ENCODE measurements at regions not wholly inside any gene's neighbourhood (a gene's known extent, or its start where the extent isn't known, plus 50 kb on each side); places are given as distances from the start of the nearest gene placed in this dataset.

DNA sequence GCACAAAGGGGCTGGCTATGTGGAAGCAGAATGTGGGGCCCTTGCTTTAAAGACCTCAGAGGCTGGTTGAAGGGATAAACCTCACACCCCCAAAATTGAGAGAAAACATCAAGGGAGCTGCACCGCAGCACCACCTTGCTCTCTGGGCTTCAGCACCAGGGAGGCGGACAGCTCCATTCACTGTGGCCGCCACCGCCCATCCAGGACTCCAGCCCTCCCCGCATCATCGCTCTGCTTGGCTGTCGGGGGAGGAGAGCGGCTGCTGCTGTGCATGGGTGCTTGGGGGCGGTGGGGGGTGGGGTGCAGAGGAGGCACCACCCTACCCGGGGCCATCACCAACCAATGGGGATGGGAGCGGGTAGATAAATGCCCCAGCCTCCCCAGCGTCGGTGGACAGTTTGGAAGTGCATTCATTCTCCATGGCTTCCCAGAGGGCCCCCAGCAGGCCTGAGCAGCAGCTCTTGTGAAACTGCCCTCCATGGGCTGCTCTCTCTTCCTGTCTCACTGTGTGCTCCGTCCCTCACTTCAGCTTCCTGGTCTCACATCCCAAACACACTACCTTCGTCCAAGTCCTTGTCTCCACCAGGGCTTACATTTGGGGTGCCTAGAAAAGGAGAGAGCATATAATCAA is 75.7 kb upstream of the BHLHE23 start:
- Histone ChIP-seq H3K27ac (no peak overlapping the region), H3K4me1 (no peaks in the 10 kb centered on the region), H3K4me3 (no peak overlapping the region), H3K27me3 (peaks cover 37% of the 10 kb centered on the region), H3K36me3 (no peaks in the 10 kb centered on the region), H3K9me3 (replicated peaks) (no peaks in the 10 kb centered on the region)
- DNase-seq: peak; percentile 77 to 84

DNA sequence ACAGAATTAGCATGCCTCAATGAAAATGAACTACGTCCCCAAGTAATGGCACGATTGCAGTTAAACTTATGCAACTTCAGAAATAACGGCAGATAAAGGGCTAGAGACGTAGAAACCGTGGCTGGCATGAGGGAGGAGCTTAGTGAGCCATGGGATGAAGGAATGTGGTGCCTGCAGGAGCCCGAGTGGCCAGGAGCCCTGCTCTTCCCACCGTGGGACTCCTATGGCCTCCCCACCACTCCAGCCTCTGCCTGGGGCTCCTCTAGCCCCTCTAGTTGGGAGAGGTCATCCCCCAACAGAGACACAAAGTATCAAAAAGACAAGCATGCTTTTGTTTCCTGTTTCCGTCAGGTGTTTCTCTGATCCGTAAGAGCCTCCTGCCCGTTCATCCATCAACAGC is 75.1 kb upstream of the BHLHE23 start:
- Histone ChIP-seq H3K27me3 (peaks cover 31% of the 10 kb centered on the region), H3K4me1 (no peaks in the 10 kb centered on the region), H3K9me3 (replicated peaks) (0 out of 2 replicates have a peak, but pooled peaks cover 3% of the 10 kb centered on the region), H3K36me3 (no peaks in the 10 kb centered on the region), H3K27ac (no peak overlapping the region), H3K4me3 (no peak overlapping the region)
- no peak for DNase-seq

DNA sequence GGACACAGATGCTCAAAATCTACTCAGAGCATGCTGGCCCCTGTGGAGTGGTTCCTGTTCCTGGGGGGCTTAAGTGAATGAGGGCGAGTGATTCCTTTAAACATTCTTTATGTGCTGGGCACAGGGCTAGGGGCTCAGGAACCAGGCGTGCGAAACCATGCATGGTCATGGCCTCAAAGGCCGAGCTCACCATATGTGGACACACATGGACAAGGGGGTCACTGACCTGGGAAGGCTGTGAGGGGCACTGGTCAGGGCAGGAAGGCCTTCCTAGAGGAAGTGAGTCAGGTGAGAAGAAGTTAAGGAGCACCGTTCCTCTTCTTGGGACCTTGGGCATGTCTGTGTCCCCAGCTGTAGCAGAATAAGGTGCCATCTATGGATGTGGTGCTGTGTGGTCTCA is 74.6 kb upstream of the BHLHE23 start:
- Histone ChIP-seq H3K4me1 (no peaks in the 10 kb centered on the region), H3K4me3 (no peak overlapping the region), H3K27ac (no peak overlapping the region), H3K36me3 (no peaks in the 10 kb centered on the region), H3K27me3 (peaks cover 27% of the 10 kb centered on the region), H3K9me3 (replicated peaks) (0 out of 2 replicates have a peak, but pooled peaks cover 3% of the 10 kb centered on the region)
- DNase-seq: no peak

DNA sequence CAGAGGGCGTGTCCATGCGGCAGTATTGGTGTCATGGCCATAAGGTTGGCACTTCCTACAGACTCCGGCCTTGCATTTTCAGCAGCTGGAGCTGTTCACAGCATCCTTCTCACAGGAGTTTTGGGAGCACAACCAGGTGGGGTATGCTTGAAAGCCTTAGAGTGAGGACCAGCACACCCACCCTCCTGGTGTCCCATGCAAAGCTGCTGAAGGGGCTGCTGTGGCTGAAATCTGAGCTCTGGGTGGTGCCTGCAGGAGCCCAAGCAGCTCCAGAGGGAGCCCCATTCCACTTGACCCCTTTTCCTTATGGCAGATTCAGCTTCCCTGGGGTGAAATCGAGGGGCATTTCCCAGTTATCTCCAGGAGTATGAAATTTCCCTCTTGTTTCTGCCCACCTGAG is 74.0 kb upstream of the BHLHE23 start:
- H3K4me1 ChIP-seq: no peaks in the 10 kb centered on the region
- no peak for DNase-seq
- peaks cover 21% of the 10 kb centered on the region for H3K27me3 ChIP-seq
- no peaks in the 10 kb centered on the region for H3K36me3 ChIP-seq
- no peak overlapping the region for H3K27ac ChIP-seq
- H3K4me3 ChIP-seq: no peak overlapping the region
- 0 out of 2 replicates have a peak, but pooled peaks cover 3% of the 10 kb centered on the region for H3K9me3 ChIP-seq (replicated peaks)

DNA sequence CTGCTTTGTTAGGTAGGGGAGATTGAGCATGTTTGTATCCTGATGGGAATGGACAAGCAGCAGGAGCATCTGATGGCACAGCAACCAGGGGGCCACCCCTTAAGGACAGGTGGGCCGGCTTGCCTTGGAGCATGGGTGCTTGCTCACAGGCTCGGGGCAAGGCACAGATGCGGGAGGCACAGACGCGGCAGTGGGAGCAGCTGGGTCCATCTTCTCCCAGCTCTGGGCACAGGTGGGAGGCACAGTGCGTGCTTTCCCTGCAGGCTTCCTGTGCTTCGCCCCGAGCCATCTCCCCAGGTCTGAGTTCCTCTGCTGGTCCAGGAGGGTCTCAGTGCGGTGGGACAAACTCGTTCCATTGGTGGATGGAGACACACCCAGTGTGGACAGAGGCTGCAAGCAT is 73.6 kb upstream of the BHLHE23 start:
- no peak for DNase-seq
- H3K9me3 ChIP-seq (replicated peaks): 0 out of 2 replicates have a peak, but pooled peaks cover 3% of the 10 kb centered on the region
- no peak overlapping the region for H3K4me3 ChIP-seq
- no peaks in the 10 kb centered on the region for H3K36me3 ChIP-seq
- H3K27me3 ChIP-seq: peaks cover 17% of the 10 kb centered on the region
- H3K4me1 ChIP-seq: no peaks in the 10 kb centered on the region
- H3K27ac ChIP-seq: no peak overlapping the region

DNA sequence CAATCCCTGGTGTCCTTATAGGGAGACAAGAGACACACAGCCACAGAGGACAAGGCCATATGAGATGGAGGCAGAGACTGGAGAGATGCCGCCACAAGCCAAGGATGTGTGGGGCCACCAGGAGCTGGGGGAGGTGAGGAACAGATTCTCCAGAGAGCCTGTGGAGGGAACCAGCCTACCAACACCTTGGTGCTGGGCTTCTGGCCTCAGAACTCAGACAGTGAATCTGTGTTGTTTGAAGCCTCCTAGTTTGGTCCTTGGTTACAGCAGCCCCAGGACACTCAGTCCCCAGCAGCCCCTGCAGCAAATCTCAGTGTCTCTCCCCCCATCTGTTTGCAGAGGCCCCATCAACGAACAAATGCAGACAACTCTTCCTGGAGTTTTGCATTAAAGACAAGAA is 73.2 kb upstream of the BHLHE23 start:
- no peak for DNase-seq
- no peaks in the 10 kb centered on the region for H3K4me1 ChIP-seq
- no peak overlapping the region for H3K27ac ChIP-seq
- no peaks in the 10 kb centered on the region for H3K36me3 ChIP-seq
- peaks cover 13% of the 10 kb centered on the region for H3K27me3 ChIP-seq
- no peak overlapping the region for H3K4me3 ChIP-seq
- 0 out of 2 replicates have a peak, but pooled peaks cover 3% of the 10 kb centered on the region for H3K9me3 ChIP-seq (replicated peaks)

DNA sequence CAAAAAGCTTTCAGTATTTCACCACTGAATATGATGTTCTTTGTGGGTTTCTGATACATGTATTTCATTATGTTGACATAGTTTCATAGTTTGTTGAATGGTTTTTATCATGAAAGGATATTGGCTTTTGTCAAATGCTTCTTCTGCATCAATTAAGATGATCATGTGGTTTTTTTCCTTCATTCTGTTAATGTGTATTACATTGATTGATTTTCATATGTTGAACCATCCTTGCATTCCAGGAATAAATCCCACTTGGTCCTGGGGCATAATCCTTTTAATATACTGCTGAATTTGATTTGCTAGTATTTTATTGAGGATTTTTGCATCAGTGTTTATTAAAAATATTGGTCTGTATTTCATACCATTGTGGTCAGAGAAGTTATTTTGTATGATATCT is 70.9 kb upstream of the BHLHE23 start:
- Histone ChIP-seq H3K4me1 (no peaks in the 10 kb centered on the region), H3K27me3 (no peaks in the 10 kb centered on the region), H3K27ac (no peak overlapping the region), H3K9me3 (replicated peaks) (0 out of 2 replicates have a peak, but pooled peaks cover 3% of the 10 kb centered on the region), H3K36me3 (no peaks in the 10 kb centered on the region), H3K4me3 (no peak overlapping the region)
- DNase-seq: no peak

DNA sequence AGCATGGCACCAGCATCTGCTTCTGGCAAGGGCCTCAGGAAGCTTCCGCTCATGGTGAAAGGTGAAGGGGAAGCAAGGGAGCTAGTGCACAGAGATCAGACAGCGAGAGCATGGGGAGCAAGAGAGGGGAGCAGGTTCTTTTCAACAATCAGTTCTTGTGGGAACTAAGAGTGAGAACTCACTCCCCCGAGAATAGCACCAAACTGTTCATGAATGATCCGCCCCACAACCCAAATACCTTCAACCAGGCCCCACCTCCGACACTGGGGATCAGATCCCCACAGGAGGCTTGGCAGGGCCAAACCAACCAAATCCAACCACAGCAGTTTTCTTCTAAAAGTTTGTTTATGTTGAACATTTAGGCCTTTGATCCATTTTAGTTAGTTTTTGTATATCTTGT is 69.7 kb upstream of the BHLHE23 start:
- H3K27ac ChIP-seq: no peak overlapping the region
- no peak for DNase-seq
- 0 out of 2 replicates have a peak, but pooled peaks cover 3% of the 10 kb centered on the region for H3K9me3 ChIP-seq (replicated peaks)
- no peaks in the 10 kb centered on the region for H3K27me3 ChIP-seq
- H3K4me3 ChIP-seq: no peak overlapping the region
- H3K4me1 ChIP-seq: no peaks in the 10 kb centered on the region
- H3K36me3 ChIP-seq: no peaks in the 10 kb centered on the region

DNA sequence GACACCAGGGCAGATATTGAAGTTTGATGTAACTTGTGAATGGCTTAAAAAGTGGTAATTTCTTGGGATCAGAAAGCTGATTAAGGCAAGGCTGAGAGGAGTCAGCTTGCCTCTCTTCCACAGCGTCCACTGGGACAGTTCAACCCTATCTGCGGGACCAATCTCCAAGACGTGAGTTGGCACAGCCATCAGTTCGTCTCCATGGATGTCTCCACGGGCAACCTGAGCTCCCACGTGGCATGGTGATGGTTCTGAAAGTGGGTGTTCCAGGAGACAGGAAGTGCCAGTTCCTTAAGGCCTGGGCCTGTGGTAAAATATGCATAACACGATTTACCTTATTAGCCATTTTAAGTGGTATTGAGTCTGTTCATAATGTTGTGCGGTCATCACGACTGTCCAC is 67.9 kb upstream of the BHLHE23 start:
- no peaks in the 10 kb centered on the region for H3K27me3 ChIP-seq

DNA sequence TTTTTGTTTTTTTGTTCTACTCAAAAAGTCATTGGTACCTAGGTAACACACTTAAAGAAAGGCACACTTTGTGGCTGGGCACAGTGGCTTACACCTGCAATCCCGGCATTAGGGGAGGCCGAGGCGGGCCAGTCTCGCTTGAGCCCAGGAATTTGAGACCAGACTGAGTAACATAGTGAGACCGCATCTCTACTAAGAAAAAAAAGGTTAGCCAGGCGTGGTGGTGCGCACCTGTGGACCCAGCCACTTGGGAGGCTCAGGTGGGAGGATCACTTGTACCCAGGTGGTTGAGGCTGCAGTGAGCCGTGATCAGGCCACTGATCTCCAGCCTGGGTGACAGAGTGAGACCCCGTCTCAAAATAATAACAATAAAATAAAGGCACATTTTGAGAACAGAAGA is 67.4 kb upstream of the BHLHE23 start:
- H3K27ac ChIP-seq: no peak overlapping the region
- no peak overlapping the region for H3K4me3 ChIP-seq
- H3K27me3 ChIP-seq: no peaks in the 10 kb centered on the region
- no peak for DNase-seq
- 0 out of 2 replicates have a peak, but pooled peaks cover 3% of the 10 kb centered on the region for H3K9me3 ChIP-seq (replicated peaks)
- H3K4me1 ChIP-seq: no peaks in the 10 kb centered on the region
- no peaks in the 10 kb centered on the region for H3K36me3 ChIP-seq

More for the DNA sequence above, 67.9 kb upstream of the BHLHE23 start:
- 0 out of 2 replicates have a peak, but pooled peaks cover 3% of the 10 kb centered on the region for H3K9me3 ChIP-seq (replicated peaks)
- no peaks in the 10 kb centered on the region for H3K4me1 ChIP-seq
- H3K36me3 ChIP-seq: no peaks in the 10 kb centered on the region
- H3K27ac ChIP-seq: no peak overlapping the region
- DNase-seq: no peak
- H3K4me3 ChIP-seq: no peak overlapping the region

DNA sequence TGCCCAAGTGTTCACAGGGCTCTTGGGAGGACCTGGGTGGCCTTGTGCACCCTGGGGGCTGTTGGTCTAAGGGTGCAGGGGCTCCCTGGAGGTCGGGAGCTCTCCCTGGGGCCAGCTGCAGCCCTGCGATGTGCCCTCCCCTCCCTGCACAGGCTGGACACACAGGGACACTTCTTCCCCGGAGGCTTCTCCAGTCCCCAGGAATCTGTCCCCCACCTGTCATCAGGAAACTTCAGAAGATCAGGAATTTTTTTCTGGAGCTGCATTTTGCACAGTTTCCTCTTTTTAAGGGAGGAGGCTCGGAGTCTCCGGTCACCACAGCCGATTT is 66.9 kb upstream of the BHLHE23 start:
- DNase-seq: no peak
- Histone ChIP-seq H3K27ac (no peak overlapping the region), H3K4me3 (no peak overlapping the region), H3K36me3 (no peaks in the 10 kb centered on the region), H3K4me1 (no peaks in the 10 kb centered on the region), H3K9me3 (replicated peaks) (0 out of 2 replicates have a peak, but pooled peaks cover 3% of the 10 kb centered on the region), H3K27me3 (no peaks in the 10 kb centered on the region)

DNA sequence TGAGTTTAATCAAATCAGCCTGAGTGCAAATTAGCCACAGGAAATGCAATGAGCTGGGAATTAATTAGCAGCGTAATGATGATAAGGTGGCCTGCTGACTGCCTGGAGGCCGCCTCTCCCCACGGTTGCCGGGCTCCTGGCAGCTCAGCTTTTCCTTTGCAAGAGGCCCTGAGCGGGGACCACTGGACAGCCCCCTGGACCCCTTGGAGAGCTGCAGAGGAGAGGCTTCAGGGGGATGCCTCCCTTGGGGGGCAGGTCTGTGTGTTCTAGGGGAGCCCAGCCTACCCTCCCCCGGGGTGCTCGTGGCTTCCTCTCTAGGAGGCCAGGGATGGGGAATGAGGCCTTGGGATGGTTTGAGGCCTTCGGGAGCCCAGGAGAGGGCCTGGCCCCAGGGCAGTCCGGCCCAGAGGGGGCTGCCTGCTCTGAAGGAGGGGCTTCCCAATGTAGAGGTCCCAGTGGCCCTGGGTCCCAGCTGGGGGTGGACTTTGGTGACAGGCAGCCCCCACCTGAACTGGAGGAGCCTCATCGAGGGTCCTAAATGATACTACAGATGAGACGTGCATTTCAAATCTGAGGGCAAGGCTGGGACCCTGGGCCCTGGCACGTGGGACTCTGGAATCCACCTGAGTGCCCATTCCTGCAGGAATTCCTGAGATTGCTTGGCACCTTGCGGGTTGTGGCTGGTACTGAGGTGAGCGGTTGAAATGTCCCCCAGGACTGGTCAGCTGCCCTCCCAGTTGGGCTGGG is 66.4 kb upstream of the BHLHE23 start:
- Histone ChIP-seq H3K36me3 (no peaks in the 10 kb centered on the region), H3K9me3 (replicated peaks) (0 out of 2 replicates have a peak, but pooled peaks cover 3% of the 10 kb centered on the region), H3K4me3 (no peak overlapping the region), H3K27me3 (no peaks in the 10 kb centered on the region), H3K4me1 (no peaks in the 10 kb centered on the region), H3K27ac (no peak overlapping the region)
- no peak for DNase-seq

DNA sequence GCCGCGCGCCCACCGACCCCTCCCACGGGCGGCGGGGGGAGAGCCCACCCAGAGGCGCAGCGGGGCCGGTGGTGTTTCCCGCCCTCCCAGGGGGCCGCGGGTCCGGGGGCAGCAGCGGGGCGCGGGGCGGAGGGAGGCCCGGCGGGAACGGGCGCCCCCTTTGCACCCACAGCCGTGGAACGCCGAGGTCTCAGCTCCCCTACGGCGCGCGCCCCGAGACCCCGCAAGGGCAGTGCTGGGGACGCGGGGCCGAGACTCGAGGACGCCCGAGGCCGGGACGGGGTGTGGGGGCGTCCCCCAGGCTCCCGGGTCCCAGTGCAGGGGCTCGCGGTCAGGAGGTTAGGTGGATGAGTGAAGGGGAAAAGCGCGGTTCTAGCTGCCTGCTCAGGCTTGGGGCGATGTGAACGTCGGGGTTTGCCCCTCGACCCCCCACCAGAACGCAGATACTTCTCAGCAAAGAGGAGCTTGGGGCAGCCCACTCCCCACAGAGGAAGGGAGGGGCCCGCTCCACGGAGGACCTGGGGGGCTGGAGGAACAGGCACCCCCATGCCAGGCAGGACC is 65.5 kb upstream of the BHLHE23 start:
- Histone ChIP-seq H3K36me3 (no peaks in the 10 kb centered on the region), H3K4me1 (no peaks in the 10 kb centered on the region), H3K9me3 (replicated peaks) (0 out of 2 replicates have a peak, but pooled peaks cover 2% of the 10 kb centered on the region), H3K27me3 (peaks cover 7% of the 10 kb centered on the region; the same call in 1 of the 2 replicates), H3K4me3 (no peak overlapping the region), H3K27ac (no peak overlapping the region)
- no peak for DNase-seq

DNA sequence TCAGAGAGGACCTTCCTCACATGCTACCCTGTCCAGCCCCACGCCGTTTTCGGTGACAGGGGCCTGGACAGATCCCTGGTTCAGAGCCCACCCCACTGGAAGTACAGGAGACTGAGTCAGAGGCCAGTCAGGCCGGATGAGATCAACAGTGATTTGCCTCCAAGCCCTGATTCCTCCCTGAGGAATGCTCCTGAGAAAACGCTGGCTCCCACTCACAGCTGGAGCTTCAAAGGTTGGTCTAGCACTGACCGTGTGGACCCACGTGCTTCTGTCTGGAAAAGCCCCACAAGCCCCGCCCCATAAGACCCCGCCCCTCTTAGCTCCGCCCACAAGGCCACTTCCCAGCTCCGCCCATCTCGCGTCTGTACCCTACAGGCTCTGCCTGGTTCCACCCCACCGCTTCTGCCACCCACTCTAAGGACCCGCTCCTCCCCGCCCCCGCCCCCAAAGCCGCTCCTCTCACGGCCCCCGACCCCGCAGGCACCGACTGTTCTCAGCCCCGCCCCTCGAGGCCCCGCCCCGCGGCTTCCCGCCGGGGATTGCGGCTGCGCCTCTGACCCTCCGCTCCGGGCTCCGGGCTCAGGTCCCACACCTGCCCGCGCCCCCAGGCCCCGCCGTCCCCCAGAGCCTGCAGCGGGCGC is 64.9 kb upstream of the BHLHE23 start:
- no peak overlapping the region for H3K4me3 ChIP-seq
- no peak for DNase-seq
- H3K4me1 ChIP-seq: no peaks in the 10 kb centered on the region
- no peaks in the 10 kb centered on the region for H3K36me3 ChIP-seq
- H3K27ac ChIP-seq: no peak overlapping the region
- peaks cover 14% of the 10 kb centered on the region; the same call in 1 of the 2 replicates for H3K27me3 ChIP-seq
- H3K9me3 ChIP-seq (replicated peaks): no peaks in the 10 kb centered on the region

Measured in SJCRH30 (cell line).